LoVo (cell line): ENCODE measurements at regions not wholly inside any gene's neighbourhood (a gene's known extent, or its start where the extent isn't known, plus 50 kb on each side); places are given as distances from the start of the nearest gene placed in this dataset.

Experiments used
- DNase-seq: peaks from one replicate; pipeline ENCODE4 v3.0.0-alpha.2; 2016; ENCODE audit warnings: low spot score

DNA sequence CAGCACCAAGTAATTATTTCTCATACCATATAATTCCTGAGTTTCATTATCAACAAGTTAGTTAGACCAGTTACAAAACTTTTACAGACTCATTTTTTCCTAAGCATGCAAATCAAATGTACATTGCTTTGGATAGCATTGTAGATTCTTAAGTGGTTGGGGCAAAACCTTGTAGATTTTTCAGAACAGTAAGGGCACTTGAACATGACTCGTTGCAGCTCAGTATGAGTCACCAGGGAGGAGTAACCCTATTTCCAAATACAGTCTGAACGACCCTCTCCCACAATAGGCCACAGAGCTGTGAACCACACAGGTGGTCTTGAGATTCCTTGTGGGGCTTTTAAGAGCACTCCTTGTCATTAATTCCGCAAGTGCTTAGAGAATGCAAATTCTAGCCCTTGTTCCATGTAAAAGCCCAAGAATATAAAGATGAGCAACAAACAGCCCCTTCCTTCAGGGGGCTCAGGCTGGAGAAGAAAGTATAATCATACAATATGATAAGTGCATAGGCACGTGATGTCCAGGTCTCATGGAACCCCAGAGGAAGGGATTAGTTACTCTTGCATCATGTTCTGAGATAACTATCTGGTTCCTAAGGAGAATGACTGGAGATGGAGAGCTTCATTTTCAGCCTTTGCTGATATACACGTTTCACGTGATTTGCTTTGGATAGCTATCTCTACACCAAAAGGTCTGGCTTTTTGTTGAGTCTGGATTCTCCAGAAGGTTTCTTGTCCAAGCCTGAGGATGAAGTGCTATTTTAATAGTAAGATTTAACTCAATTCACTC lies 295.7 kb downstream of the KCNN2 start:
- no peak for DNase-seq

DNA sequence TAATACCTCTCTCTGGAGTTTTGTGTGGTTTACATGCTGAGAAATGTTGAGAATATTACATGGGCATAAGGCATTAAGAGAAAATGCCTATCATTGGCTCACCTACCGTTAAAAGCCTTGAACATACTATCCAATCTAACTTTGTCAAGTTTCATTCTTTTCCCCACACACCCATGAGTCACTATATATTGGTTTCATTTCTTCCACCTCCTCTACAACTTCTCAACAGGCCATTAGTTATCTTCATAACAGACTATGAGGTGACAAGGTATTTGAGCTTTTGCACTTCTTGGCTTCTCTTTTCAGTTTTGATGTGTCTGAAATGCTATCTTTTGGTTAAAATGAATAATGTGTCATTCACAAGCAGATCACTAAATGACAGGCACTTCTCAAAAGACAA lies 288.0 kb downstream of the KCNN2 start:
- no peak for DNase-seq

DNA sequence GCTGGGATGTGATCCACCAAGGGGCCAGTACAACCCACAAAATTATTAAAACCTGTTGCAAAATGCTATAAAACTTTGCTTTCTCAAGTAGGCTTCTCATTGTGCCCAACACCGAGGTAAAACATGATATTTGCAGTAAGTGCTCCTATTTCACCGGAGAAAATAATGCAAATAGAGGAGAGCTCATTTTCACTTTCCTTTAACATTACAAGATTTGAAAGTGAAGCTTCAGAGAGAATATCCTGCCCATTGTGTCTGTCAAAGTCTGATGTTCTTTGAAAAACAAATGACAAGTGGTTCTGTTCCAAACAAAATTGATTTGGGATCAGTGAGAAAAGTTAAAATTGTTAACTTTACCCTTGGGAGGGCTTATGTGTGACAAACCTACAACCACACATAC lies 287.1 kb downstream of the KCNN2 start:
- DNase-seq = no peak

DNA sequence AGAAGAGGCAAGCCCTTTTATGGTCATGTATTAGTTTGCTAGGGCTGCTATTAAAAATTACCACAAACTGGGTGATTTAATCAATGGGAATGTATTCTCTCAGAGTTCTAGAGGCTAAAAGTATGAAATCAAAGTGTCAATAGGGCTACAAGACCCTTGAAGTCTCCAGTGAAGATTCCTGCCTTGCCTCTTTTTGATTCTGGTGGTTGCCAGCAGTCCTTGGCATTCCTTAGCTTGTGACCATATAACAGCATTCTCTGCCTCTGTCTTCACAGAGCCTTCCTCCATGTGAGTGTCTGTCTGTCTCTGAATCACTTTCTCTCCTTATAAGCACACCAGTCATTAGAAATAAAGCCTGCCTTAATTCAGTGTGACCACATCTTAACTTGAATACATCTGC lies 282.7 kb downstream of the KCNN2 start:
- no peak for DNase-seq

DNA sequence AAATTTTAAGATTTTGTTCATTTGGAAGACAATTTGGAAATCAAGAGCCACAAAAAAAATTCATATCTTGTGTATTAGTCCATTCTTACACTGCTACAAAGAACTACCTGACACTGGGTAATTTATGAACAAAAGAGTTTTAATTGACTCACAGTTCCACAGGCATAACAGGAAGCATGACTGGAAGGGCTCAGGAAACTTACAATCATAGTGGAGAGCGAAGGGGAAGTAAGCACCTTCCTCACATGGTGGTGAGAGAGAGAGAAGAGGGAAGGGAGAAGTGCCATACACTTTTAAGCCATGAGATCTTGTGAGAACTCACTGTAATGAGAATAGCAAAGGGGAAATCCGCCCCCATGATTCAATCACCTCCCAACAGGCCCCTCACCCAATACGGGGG lies 274.4 kb downstream of the KCNN2 start:
- no peak for DNase-seq

DNA sequence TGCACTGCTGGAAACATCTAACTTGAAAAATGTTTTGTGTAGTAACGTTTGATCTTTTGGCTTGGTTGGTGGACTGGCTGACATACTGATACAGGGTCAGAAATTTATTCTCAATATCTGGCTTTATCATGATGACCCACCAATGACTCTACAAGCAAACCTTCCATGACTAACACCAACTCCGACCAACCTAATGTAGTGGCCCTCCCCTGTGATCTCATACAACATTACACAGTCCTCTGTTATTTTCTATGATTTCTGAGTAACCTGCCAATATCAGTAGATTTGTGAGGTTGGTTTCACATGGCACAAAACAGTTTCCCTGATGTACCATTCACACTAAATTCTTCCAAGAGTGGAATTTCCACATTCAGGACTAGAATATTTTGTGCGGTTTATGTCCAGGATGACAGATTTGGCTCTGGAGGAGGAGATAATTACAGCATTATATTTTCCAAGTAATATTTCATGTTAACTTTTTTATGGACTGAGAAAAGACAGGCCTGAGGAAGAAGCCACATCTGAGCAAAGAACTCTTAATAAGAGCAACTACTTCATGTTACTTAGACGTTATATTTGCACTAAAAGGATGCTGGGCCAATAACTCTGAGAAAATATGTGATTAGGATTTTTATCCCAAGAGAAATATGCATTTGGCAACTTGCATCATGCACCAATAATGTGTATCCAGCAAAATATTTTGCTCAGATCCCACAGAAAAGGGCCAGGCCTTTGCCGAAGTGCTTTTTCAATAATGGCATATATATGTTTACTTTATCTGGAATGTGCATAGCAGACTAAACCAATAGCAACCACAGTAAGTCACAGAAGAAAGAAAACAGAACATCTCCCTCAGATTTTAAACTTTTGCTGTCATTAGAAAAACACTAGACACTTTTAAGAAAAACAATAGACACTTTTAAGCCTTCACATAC lies 273.4 kb downstream of the KCNN2 start:
- no peak for DNase-seq

DNA sequence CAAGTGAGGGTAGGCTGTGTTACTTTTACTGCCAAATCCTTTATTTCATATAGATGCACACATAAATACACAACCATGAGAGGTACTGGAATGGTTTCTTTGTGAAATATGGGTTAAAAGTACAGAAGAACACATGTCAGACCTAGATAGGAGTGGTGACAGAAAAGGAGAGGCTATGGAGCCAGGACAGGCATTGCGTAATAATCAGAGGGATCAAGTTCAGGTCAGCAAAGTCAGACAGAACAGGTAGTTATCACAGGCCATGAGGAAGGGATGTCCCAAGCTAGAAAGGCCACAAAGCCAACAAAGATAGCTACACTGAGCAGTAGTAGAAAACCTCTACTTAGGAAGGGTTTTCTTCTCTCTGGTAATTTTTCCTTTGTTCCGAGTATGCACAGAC lies 272.6 kb downstream of the KCNN2 start:
- no peak for DNase-seq

DNA sequence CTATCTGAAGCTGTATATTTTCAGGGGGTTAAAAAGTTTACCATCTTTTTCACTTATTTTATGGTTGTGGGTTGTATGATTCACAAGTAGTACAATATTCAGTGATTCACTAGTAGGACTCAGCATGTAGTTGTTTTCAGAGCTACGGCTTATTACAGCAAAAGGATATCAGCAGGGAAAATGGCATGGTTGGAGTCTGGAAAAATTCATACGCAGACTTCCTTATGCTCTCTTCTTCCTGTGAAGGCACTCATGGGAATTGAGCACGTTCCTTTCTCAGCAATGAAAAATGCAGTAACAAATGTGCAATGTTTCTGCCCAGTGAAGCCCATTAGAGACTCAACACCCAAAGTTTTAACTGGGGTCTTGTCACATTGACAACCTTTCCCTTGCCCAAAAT lies 250.5 kb downstream of the KCNN2 start:
- DNase-seq = no peak

DNA sequence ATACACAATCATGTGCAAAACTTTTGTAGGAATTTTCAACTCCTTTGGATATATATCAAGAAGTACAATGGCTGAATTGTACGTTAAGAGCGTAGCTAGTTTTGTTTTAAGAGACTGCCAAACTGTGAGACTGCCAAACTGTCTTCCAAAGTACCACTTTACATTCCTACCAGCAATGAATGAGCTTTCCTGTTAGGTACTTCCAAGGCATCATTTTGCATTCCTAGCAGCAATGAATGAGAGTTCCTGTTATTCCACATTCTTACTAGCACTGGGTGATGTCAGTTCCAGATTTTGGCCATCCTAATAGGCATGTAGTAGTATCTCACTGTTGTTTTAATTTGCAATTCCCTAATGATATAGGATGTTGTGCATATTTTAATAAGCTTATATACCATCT lies 219.3 kb downstream of the KCNN2 start:
- DNase-seq = no peak

DNA sequence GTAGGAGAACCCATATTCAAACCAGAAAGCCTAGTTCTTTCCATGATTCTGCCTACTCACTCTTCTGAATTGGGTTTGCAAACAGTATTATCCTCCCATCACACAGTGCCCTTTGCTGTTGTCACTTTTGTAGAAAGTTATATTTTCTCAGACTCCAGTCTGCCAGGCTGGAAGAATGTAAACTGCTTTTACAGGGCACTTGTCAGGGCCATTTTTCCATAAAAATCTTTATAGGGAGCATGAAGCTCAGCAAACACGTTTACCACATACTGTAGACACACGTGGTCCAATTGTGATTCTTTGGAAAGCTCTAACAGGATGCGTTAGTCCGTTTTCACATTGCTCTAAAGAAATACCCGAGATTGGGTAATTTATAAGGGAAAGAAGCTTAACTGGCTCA lies 204.0 kb downstream of the KCNN2 start:
- no peak for DNase-seq

DNA sequence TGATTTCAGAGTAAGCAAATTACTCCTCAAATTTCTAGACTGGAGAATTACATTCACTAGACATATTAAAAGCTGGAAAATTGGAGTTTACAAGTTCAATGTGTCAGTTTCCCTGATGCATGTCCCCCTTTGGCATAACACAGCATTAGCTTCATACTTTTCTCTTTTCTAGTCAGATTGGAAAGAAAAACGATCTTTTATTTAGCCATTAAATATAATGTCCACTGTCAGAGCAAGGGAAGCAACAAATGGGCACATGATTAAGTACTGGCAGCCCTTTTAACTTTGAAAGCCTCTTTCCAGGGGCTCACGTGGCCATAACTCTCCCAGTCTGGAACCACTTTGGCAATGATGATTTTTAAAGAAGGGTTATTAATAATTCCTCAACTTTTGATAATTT lies 203.3 kb downstream of the KCNN2 start:
- no peak for DNase-seq

DNA sequence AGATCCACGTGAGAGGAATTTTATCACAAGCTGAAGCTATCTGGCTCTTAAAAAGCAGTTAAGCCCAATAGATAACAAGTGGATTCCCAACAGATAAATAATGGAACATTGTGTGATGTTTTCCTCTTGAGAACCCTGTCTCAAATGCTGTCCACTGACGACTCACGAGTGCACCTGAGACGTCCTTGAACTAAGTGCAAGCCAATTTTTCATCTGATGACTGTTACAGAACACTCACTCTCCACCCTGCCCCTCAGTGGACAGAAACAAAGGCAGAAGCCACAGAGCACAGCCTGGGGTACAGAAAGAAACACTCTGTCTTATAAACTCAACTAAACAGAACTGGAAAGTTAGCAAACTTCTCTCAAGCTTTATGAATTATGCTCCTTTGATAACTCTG lies 199.5 kb downstream of the KCNN2 start:
- DNase-seq = no peak
